ENCODE measurements at regions not wholly inside any gene's neighbourhood (a gene's known extent, or its start where the extent isn't known, plus 50 kb on each side); places are given as distances from the start of the nearest gene placed in this dataset.

DNA sequence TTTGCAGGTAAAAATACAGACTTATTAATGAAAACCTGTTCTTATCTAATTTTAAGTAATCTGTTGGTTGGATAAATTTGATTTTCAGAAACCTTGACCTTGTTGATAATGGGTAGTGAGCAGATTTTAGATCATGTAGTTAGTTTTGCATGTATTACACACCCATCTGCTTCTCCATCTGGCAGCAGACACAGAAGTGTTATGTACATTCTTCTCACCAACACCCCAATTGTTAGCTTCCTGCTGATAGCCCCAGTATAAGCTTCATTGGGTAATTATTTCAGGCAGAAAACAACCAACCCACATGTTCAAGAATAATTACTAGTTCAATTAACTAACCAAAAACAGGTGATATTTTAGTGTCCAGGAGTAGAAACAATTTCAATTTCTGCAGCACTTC lies 1740.5 kb upstream of the AGA start:
- TF ChIP-seq EZH2 (IDR thresholded peaks at IDR 0.05) (no peak), JUND (IDR thresholded peaks at IDR 0.05) (no peak)
- TF ChIP-seq, protein P1, sequence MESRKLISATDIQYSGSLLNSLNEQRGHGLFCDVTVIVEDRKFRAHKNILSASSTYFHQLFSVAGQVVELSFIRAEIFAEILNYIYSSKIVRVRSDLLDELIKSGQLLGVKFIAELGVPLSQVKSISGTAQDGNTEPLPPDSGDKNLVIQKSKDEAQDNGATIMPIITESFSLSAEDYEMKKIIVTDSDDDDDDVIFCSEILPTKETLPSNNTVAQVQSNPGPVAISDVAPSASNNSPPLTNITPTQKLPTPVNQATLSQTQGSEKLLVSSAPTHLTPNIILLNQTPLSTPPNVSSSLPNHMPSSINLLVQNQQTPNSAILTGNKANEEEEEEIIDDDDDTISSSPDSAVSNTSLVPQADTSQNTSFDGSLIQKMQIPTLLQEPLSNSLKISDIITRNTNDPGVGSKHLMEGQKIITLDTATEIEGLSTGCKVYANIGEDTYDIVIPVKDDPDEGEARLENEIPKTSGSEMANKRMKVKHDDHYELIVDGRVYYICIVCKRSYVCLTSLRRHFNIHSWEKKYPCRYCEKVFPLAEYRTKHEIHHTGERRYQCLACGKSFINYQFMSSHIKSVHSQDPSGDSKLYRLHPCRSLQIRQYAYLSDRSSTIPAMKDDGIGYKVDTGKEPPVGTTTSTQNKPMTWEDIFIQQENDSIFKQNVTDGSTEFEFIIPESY (IDR thresholded peaks at IDR 0.05; ENCODE audit: extremely low read depth, insufficient replicate concordance, low read length): no peak
- TF ChIP-seq, protein P2, sequence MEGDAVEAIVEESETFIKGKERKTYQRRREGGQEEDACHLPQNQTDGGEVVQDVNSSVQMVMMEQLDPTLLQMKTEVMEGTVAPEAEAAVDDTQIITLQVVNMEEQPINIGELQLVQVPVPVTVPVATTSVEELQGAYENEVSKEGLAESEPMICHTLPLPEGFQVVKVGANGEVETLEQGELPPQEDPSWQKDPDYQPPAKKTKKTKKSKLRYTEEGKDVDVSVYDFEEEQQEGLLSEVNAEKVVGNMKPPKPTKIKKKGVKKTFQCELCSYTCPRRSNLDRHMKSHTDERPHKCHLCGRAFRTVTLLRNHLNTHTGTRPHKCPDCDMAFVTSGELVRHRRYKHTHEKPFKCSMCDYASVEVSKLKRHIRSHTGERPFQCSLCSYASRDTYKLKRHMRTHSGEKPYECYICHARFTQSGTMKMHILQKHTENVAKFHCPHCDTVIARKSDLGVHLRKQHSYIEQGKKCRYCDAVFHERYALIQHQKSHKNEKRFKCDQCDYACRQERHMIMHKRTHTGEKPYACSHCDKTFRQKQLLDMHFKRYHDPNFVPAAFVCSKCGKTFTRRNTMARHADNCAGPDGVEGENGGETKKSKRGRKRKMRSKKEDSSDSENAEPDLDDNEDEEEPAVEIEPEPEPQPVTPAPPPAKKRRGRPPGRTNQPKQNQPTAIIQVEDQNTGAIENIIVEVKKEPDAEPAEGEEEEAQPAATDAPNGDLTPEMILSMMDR (IDR thresholded peaks at IDR 0.05 in 2 of 3, conservative IDR thresholded peaks at IDR 0.05 in 1 of 3; ENCODE audit: borderline replicate concordance in 1 of 3, insufficient read depth in 1 of 3, low read depth in 2 of 3, low read length in 2 of 3): no peak

All from HCT116 (cell line).